AG08395 (cell line): ENCODE measurements at regions not wholly inside any gene's neighbourhood (a gene's known extent, or its start where the extent isn't known, plus 50 kb on each side); places are given as distances from the start of the nearest gene placed in this dataset.
"Not testable (repeated sequence)": the region's sequence is repeated elsewhere in the genome, so short reads cannot be mapped to it uniquely, and the experiment has no call there.

Experiments used
- DNase-seq: peaks from one replicate; pipeline ENCODE4 v3.0.0; 2012; ENCODE audit warnings: mixed read lengths, low spot score

DNA sequence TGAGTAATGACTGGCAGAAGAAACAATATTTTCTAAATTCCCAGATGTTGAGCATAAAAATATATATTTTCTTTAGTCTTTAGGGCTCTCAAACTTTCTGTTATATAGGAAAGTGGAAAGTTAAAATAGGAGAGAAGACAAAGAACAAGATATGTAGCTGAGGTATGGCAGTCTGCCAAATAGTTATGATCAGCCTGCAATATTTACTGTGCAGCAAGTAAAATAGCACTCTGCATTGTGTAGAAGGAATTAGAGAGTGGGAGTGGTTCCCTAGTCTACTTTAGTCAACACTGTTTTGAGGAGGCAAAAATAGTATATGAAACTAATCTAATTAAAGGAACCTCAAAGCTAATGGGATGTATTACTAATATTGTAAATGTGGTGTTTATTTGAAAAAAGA is 978.1 kb upstream of the ALCAM start:
- DNase-seq, result no peak

- DNase-seq, result no peak
These were observed 974.4 kb upstream of the ALCAM start for GRCh38 chr3:104392327-104392726.

GRCh38 chr3:104396974-104397669 is 969.6 kb upstream of the ALCAM start:
- no peak for DNase-seq

DNA sequence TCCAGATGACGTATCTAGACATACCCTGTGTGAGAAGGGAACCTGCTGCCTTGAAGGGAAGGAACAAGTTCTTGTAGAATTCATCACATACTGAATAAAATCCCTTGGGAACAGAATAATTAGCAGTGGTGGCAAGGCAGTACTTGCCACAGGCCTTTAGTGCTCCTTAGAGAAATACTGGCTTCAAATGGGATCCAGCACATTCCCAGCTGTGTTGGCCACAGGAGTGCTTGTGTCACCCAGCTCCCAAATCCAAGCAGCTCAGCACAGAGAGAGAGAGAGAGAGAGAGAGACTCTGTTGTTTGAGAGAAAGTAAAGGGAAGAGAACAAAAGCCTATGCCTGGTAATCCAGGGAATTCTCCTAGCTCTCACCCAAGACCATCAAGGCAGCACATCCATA is 969.0 kb upstream of the ALCAM start:
- no peak for DNase-seq

DNA sequence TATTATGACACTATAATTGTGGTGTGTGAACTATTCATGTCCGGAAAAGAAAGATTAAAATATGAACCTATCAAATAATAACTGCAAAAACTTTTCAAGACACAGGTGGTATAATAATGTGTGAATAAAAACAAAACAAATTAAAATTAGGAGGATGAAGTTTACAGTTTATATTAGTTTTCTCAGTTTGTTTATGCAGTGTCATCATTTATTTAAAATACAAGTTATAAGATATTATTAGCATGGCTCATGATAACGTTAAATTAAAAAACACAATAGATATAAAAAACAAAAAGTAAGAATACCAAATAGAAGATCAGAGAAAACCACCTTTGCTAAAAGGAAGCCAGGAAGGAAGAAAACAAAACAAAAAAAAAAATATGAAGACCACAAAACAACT is 963.8 kb upstream of the ALCAM start:
- no peak for DNase-seq

- no peak for DNase-seq
These were observed 955.0 kb upstream of the ALCAM start for GRCh38 chr3:104411757-104412156.

GRCh38 chr3:104412608-104413580 is 953.8 kb upstream of the ALCAM start:
- no peak for DNase-seq

GRCh38 chr3:104428337-104428925 is 938.3 kb upstream of the ALCAM start:
- DNase-seq, result no peak

DNA sequence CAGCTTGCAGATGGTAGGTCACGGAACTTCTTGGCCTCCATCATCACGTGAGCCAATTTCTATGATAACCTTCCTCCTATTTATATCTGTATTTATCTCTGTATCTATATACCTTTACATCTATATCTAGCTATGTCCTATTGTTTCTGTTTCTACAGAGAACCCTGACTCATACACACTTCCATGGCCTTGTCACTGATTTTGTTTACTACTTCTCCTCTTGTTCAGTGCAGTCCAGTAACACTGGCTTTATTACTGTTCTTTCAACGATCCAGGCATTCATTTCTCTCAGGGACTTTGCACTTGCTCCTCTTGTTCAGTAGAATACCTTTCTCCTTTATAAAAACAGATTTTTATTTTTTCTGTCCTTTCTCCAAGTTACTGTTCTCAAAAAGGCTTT is 937.0 kb upstream of the ALCAM start:
- no peak for DNase-seq

DNA sequence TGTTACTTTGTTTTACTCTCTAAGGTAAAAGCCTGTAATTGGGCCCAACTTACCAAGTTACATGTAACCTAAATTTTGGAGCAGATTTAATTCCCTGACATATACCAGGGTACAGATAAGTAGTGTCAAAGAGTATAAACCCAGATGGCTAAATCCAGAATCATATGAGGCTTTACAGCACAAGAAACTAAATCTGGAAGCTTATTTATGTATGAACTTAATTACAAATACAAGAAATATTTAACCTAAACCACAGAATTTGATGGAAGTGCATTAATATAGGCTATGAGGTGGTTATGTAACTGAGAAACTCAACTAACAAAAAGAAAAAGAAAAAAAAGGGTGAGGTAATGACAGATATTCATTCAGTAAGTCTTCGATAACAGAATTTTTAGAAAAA is 930.2 kb upstream of the ALCAM start:
- DNase-seq, result no peak

DNA sequence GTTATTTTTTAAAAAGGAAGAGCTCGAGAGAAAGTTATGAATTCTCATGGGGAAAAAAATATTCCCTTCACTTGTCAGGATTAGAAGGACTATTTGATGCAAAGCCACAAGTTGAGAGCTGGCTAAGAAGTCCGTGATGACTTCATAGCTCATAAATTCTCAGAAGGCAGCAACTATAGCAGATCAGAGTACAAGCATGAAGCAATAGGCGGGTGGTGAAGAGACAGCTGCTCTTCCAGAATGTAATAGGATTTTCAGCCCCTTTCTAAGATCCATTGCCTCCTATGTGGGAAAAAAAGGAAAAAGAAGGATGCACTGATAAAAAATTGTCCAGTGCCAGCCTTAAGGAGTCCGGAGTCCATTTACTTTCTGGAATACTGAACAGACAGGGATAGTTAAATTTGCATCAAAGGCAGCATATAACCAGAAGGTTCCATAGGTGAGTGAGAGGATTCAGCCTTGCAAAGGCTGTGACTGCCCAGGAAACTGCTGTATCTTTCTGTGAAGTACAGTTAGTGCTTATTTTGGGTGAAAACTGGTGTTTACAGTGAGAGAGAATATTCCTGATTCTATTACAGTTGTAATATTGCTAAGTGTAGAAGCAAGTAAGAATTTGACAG is 929.5 kb upstream of the ALCAM start:
- DNase-seq, result peak; percentile 47

DNA sequence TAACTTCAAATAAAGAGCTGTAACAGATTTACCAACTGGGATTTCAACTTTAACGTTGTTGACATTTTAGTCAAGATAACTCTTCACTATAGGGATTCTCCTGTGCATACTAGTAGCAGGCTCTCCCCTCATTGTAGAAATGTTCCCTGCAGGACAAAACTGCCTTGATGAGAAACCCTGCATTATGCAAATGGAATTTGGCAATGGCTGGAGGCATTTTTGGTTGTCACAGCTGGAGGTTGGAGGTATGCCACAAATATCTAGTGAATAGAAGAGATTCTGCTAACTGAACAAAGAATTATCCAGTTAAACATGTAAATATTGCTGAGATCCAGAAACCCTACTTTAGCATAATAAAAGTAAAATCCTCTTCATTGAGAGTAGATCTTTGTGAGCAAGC is 928.8 kb upstream of the ALCAM start:
- DNase-seq, result peak; percentile 11

- DNase-seq, result no peak
These were observed 928.0 kb upstream of the ALCAM start for GRCh38 chr3:104438706-104439105.

- not testable (repeated sequence) for DNase-seq
These were observed 921.3 kb upstream of the ALCAM start for GRCh38 chr3:104445252-104445919.

- DNase-seq, result no peak
These were observed 919.0 kb upstream of the ALCAM start for GRCh38 chr3:104447681-104448080.

- no peak for DNase-seq
These were observed 914.0 kb upstream of the ALCAM start for GRCh38 chr3:104452697-104453096.

DNA sequence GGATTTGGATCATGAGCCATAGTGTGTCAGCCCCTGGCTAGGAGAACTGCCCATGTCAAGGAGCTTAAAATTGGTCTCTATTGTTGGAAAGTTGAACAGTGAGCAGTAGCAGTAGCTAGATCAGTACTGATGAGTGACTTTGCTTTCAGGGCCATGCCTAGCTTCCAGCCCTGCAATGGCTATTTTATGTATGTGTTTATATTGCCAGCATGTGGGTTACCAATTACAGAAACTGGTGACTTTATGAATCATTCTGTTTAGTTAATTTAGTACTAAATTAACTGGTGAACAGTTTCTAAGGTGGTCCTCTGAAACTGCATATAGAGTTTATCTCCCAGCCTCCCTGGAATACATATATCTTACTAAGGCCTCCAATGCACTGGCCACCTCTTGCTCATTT is 908.1 kb upstream of the ALCAM start:
- no peak for DNase-seq

DNA sequence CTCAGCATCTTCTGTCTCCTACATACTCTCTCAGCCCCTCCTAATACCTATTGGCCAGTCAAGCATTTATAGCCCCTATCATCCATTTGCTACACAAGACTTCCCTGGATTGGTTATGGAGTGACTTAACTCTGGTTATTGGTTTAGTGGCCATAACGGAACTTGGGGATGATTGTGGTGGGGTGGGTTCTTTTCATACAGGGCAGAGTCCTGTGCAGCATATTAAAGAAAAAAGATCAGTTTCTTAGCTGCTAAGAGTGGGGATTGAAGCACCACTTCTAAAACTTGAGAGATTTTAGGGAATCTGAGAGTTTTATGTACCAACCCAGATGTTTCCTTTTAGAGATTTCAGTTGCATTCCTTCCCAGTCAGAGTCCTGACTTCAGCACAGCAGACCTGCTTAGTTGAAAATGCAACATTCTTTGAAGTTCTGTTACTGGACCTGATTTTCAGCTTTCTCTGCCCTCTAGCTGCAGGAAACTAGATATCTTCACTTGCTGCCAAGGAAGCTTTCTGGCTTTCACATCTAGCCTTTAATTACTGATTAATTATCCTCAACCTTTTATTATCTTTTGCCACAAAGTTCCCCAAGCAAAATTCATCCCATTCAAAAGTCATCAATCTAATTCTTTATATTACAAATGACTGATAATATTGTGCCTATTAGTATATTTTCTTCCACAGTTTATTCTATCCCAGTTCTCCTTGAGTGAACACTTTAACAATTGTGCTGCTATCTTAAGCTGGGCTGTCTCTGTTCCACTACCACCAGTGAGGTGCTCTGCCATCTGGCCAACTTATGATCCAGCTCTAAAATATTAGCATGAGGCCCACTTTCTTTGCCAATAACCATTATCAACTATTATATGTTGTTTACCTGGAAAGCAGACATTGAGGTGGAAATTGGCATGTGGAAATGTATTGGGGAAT is 906.0 kb upstream of the ALCAM start:
- peak; percentile 52 for DNase-seq

- no peak for DNase-seq
These were observed 905.3 kb upstream of the ALCAM start for GRCh38 chr3:104461431-104461830.

GRCh38 chr3:104472221-104472620 is 894.5 kb upstream of the ALCAM start:
- DNase-seq, result no peak

DNA sequence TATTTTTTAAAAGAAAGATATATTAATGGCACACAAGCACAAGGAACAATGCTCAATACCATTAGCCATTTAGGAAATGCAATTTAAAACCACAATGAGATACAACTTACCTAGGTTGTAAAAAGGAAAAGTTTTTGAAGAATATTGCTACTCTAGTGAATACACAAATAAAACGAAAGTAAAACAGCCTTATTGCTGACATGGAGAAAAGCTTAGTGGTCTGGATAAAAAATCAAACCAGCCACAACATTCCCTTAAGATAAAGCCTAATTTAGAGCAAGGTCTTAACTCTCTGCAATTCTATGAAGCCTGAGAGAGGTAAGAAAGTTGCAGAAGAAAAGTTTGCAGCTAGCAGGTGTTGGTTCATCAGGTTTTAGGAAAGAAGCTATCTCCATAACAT is 892.7 kb upstream of the ALCAM start:
- no peak for DNase-seq
